ENCODE measurements at regions not wholly inside any gene's neighbourhood (a gene's known extent, or its start where the extent isn't known, plus 50 kb on each side); places are given as distances from the start of the nearest gene placed in this dataset.

- no peak overlapping the region for H3K4me3 ChIP-seq
- TF ChIP-seq, protein P1, sequence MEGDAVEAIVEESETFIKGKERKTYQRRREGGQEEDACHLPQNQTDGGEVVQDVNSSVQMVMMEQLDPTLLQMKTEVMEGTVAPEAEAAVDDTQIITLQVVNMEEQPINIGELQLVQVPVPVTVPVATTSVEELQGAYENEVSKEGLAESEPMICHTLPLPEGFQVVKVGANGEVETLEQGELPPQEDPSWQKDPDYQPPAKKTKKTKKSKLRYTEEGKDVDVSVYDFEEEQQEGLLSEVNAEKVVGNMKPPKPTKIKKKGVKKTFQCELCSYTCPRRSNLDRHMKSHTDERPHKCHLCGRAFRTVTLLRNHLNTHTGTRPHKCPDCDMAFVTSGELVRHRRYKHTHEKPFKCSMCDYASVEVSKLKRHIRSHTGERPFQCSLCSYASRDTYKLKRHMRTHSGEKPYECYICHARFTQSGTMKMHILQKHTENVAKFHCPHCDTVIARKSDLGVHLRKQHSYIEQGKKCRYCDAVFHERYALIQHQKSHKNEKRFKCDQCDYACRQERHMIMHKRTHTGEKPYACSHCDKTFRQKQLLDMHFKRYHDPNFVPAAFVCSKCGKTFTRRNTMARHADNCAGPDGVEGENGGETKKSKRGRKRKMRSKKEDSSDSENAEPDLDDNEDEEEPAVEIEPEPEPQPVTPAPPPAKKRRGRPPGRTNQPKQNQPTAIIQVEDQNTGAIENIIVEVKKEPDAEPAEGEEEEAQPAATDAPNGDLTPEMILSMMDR (IDR thresholded peaks at IDR 0.05) = no peak
- H3K9me3 ChIP-seq = no peaks in the 10 kb centered on the region
- H3K36me3 ChIP-seq = no peaks in the 10 kb centered on the region
- ATAC-seq (ENCODE audit: low FRiP score in 2 of 2) = no peak
- no peaks in the 10 kb centered on the region for H3K4me1 ChIP-seq
- DNase-seq = no peak
- no peaks in the 10 kb centered on the region for H3K27me3 ChIP-seq
- H3K27ac ChIP-seq = no peak overlapping the region
- WGBS, 2 donors = 46 to 52% methylated on average over 2 of the region's 2 CpGs
These were observed 87.6 kb upstream of the PRB2 start for GRCh38 chr12:11482955-11483354.

DNA sequence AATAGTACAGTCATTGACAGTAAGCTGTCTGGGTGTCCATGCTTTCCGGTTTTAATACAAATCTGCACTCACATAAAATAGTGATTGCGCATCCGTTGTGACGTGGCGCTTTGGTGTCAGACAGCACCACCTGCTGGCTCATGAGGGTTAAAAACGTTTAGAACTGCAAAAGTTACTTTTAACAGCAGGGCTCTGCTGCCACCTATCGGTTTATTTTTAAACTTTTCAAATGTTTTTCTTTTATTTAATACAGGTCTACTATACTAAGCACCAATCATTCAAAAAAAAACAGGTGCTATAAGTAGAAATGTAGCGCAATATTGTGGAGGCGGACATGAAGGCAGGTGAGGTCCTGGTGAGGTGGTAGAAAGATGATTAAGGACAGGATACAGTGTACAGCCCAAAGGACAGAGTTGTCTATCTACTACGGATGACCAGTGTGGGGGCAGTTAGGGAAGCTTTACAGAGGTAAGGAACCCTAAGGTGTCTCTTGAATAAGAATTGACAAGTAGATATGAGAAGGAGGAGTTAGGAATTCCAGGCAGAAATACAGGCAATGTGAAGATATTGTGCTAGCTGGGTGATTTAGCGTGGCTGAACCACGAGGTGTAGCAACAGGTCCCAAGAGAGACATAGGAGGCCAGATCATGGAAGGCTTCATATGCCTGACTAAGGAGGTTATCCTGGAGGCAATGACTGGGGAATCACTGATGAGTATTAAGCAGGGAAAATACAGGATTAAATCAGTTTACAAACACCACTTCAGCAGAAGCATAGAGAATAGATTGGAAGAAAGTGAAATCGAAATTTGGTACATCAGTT, 91.5 kb upstream of the PRB2 start:
- ATAC-seq (ENCODE audit: low FRiP score in 2 of 2) (peak; percentile 86 to 95), DNase-seq (peak in 1 of 2 donors; percentile 69)
- TF ChIP-seq, protein P1 (IDR thresholded peaks at IDR 0.05) = peak; percentile 75 to 90 (median 86)
- TF ChIP-seq POLR2AphosphoS5 (IDR thresholded peaks at IDR 0.05) (no peak), EP300 (IDR thresholded peaks at IDR 0.05) (no peak), POLR2A (IDR thresholded peaks at IDR 0.05) (no peak)
- H3K4me3 ChIP-seq = no peak overlapping the region
- H3K27me3 ChIP-seq = no peaks in the 10 kb centered on the region
- H3K4me1 ChIP-seq = no peaks in the 10 kb centered on the region
- H3K27ac ChIP-seq = no peak overlapping the region
- no peaks in the 10 kb centered on the region for H3K36me3 ChIP-seq
- WGBS, 2 donors = 28 to 29% methylated on average over 13 of the region's 13 CpGs
- H3K9me3 ChIP-seq = no peaks in the 10 kb centered on the region

GRCh38 chr12:11496157-11496851, 100.9 kb upstream of the PRB2 start:
- no peaks in the 10 kb centered on the region for H3K36me3 ChIP-seq
- H3K9me3 ChIP-seq = no peaks in the 10 kb centered on the region

GRCh38 chr12:11497438-11497837, 102.1 kb upstream of the PRB2 start:
- Histone ChIP-seq H3K27me3 (no peaks in the 10 kb centered on the region), H3K27ac (no peak overlapping the region), H3K36me3 (no peaks in the 10 kb centered on the region), H3K4me1 (peaks cover 0 to 10% (median 4%) of the 10 kb centered on the region in 4 donors), H3K4me3 (no peak overlapping the region), H3K9me3 (no peaks in the 10 kb centered on the region)
- ATAC-seq (ENCODE audit: low FRiP score in 2 of 2) = no peak
- peak in 1 of 2 donors; percentile 20 for DNase-seq
- WGBS, 2 donors = 90% methylated on average over 6 to 7 of the region's 7 CpGs
- TF ChIP-seq EP300 (IDR thresholded peaks at IDR 0.05) (no peak), POLR2AphosphoS5 (IDR thresholded peaks at IDR 0.05) (no peak), POLR2A (IDR thresholded peaks at IDR 0.05) (no peak)
- TF ChIP-seq, protein P1 (IDR thresholded peaks at IDR 0.05) = no peak

More at GRCh38 chr12:11496157-11496851, 100.9 kb upstream of the PRB2 start:
- Histone ChIP-seq H3K27me3 (no peaks in the 10 kb centered on the region), H3K27ac (no peak overlapping the region), H3K4me3 (no peak overlapping the region), H3K4me1 (peaks cover 0 to 10% (median 4%) of the 10 kb centered on the region in 4 donors)
- ATAC-seq (ENCODE audit: low FRiP score in 2 of 2) (no peak), DNase-seq (no peak)
- 82 to 89% methylated on average over 3 of the region's 3 CpGs for WGBS, 2 donors
- TF ChIP-seq POLR2AphosphoS5 (IDR thresholded peaks at IDR 0.05) (no peak), EP300 (IDR thresholded peaks at IDR 0.05) (no peak), POLR2A (IDR thresholded peaks at IDR 0.05) (no peak)
- TF ChIP-seq, protein P1 (IDR thresholded peaks at IDR 0.05) = no peak

Data from upper lobe of left lung (tissue), 6 donors.